HG03521 (cell line): ENCODE measurements at regions not wholly inside any gene's neighbourhood (a gene's known extent, or its start where the extent isn't known, plus 50 kb on each side); places are given as distances from the start of the nearest gene placed in this dataset.
"Not testable (repeated sequence)": the region's sequence is repeated elsewhere in the genome, so short reads cannot be mapped to it uniquely, and the experiment has no call there.

ENCODE experiments used
- ATAC-seq: cut with Tn5 transposase; IDR thresholded peaks from one replicate; pipeline ENCODE4 v1.9.1; 2021; ENCODE audit warnings: mild to moderate bottlenecking, moderate library complexity; ENCODE audit not compliant: unreplicated experiment

GRCh38 chr13:74751739-74752138, 617.5 kb upstream of the KLF12 start:
- no peak for ATAC-seq

DNA sequence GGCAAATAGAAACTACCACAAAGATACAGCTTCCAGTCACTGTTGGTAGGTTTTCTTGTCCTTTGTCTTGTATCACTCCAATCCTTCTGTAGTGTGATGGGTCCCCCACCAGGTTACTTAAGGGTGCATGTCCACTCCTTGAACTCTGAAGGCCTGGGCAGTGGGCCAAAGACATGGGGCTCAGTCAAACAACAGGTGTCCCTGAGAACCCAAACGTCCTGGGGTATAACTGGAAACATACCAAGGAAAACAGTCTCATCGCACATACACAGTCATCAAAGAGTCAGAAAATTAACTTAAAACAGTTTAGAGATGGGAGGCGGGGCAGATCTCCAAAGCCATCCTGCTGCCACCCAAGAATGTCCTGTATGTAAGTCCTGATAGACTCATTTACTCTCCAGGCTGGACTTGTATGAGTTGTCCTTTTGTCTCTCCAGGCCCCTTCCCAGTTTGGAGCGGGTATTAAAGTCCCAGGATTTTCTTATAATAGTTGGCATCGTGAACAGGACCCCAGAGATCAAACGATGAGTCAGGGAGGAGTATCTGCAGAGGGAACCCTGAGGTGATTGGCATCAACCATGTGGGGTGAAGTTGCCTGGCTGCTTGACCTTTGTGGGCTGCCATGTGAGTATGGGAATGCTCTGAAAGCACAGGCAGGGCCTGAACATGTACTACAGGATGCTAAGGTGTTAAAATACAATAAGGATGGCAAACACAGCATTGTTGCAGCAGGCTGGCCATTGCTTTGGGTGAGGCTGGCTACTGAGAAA, 613.2 kb upstream of the KLF12 start:
- no peak for ATAC-seq

GRCh38 chr13:74743992-74744391, 609.8 kb upstream of the KLF12 start:
- ATAC-seq, result no peak

DNA sequence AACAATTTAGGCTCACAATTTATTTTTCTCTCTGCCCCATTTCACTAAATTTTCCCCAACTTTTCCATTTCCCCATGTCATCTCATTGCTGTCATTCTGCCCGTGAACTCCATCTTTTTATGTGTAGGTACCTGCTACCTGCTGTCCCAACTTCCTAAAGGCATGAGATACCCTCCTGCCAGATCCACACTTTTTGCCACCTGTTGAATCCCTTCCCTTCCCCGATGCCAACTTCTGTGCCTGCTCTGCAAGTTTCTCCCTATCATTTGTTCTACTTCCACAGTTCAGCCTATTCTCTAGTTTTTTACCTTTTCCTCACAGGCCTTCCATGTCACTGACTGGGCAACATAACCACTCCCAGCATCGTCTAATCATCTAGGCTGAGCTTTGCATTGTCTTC, 607.5 kb upstream of the KLF12 start:
- ATAC-seq, result no peak

DNA sequence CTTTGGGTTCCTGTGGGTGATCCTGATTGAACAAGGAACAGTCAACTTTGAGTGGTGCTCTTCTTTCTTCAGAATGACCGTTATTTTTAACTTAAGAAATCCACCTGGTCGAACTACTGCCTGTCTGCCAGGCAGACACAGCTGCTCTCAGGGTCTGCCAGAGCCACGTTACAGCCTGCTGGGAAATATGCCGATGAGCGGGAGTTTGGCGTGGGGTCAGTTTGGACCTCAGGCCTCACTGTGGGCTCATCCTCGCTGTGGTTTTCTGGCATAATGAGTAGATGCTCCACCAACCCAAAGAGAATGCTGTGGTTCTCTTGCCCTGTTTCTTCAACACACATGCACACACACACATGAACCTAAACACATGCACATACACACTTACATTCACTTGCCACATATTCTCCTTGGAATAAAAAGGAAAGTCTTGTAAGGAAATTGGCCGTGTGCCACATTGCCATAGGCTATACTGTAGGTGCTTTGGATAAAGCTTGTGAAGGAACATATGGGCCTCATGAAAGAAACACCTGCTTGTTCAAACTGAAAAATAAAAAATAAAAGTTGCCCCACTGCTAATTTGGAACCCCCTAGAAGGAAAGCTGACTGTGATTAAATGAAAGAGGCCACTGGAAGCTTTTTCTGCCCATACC, 598.7 kb upstream of the KLF12 start:
- ATAC-seq, result no peak

GRCh38 chr13:74731731-74732130, 597.5 kb upstream of the KLF12 start:
- no peak for ATAC-seq

DNA sequence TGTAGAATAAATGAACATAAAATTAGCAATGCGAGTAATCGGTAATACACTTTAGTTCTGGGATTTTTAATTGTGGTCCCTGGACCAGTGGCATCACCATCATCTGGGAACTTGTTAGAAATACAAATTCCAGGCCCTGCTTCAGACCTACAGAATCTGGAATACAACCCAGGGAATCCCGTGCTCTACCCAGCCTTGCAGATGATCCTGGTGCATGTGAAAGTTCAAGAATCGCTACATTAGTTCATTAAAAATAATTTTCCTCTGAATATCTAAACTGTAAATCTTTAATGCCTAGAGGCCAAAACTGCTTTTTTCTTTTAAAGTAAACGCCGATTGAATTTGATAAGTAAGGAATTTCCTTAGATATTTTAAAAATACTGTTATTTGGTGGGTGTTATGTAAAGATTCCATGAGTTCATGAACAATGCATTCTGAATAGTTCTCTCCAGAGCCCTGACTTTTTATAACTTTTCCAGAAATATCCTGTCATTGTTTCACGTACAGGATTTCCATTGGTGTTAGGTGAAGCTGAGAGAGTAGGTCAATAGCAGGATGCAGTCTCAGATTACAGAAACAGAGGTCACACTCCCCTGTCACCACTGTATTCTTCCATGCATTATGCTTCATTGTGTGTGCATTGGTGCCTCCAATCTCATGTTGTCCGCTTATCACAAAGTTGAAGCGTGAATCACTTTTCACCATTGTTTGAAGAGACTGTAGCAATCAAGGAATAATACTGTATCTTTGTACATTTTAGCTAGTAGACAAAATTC, 596.5 kb upstream of the KLF12 start:
- ATAC-seq, result no peak

GRCh38 chr13:74726206-74726605, 592.0 kb upstream of the KLF12 start:
- no peak for ATAC-seq

- not testable (repeated sequence) for ATAC-seq
These were observed 584.1 kb upstream of the KLF12 start for GRCh38 chr13:74718232-74718842.

DNA sequence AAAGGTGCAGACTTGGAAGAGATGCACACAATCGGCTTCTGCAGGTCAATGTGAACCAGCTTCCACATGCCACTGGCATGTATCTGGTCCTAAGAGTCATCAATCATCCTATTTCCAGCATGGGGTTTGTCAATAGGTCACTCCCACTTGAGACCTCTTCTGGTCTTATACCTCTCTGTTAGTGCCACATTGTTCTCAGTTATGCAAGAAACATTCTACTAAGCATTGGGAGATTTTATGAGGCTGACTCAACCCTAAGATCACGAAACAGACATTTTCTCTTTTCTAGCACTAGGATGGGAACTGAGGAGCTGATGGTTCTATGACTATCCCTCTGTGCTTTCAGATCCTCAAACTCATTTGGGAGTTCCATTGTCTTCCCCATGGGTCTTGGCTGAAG, 581.5 kb upstream of the KLF12 start:
- ATAC-seq, result no peak

- ATAC-seq, result no peak
These were observed 575.8 kb upstream of the KLF12 start for GRCh38 chr13:74710006-74710405.

- ATAC-seq, result no peak
These were observed 575.0 kb upstream of the KLF12 start for GRCh38 chr13:74709226-74709625.

GRCh38 chr13:74708629-74709028, 574.4 kb upstream of the KLF12 start:
- no peak for ATAC-seq

DNA sequence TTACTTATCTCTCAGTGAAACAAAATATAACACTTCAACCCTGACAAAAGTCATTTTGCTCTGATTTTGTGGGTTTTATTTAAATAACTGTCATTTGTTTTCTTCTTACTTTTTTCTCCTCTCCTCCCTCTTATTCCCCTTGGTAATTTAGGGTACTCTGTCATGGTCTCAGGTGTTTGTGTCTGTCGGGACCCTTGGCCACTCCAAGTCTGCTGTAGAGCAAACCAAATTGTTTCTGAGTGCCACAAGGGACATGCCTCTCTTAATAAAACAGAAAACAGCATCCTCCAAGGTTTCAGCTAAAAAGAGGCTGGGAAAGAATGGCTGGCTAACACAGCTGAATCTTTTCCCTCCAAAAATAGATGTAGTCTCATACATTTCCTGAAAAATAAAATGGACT, 573.1 kb upstream of the KLF12 start:
- no peak for ATAC-seq

- ATAC-seq, result no peak
These were observed 572.6 kb upstream of the KLF12 start for GRCh38 chr13:74706801-74707200.

DNA sequence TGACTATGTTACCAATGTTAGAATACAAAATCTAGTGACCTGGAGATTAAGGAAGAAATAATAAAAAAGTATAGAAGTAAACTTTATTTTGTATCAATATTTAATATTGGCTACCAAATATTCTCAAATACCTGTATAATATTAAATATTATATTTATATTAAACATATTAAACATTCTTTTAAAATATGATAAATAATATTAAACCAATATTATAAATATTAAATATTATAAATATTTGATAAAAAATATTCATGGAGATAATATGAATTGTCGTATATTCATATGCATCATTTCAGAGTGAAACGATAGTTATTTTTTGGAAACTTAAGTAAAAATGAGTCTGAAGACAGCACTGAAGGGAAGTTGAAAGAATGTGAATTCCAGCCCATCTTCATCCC, 571.2 kb upstream of the KLF12 start:
- ATAC-seq, result no peak

GRCh38 chr13:74703855-74704387, 569.7 kb upstream of the KLF12 start:
- no peak for ATAC-seq

DNA sequence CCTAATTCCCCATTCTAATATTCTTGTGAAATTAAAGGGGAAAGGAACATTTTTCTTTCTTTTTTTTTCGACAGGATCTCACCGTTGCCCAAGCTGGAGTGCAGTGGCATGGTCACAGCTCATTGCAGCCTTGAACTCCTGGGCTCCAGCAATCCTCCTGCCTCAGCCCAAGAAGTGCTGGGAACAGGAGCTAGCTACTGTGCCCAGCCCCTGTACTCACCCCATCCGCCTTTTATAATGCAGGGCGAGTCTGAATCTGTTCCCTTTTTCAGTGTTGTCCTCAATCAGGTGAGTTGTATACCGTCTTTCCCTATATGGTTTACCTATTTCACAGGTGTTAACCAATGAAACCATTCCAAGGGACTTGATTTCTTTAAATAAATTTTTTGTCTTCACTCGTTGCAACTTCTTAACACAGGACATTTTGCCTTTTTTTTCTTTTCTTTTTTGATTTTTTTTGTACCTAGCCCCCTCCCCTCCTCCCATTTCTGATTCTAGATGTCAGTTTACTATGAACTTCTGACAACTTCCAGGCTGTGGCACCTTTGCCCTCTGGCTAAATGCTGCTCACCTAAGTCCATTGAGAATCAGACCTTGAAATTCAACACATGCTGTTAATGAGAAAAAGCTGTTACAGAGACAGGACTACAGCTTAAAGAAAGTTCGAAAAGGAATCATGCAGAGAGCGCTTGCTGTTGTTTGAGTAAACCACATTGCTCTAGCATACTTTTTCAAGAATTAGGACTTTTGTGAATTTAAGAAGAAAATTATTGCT, 562.1 kb upstream of the KLF12 start:
- no peak for ATAC-seq

GRCh38 chr13:74695021-74695800, 561.0 kb upstream of the KLF12 start:
- ATAC-seq, result no peak
